Endothelial cell of umbilical vein (primary cell): ENCODE measurements at regions not wholly inside any gene's neighbourhood (a gene's known extent, or its start where the extent isn't known, plus 50 kb on each side); places are given as distances from the start of the nearest gene placed in this dataset.

ENCODE experiments used
- BruUV-seq: library from RNA; stranded (reverse); fragments of 400-500 nt; replicated peaks from 2 replicates; lab custom pipeline; 2021; lab: Mats Ljungman, UMichigan
- CTCF ChIA-PET: fragments of 300-600, 350-600 bp; sonication (Branson Sonifier 250); formaldehyde crosslinking; loops from one replicate; lab custom pipeline; 2021; ENCODE audit warnings: antibody characterized with exemption, inconsistent platforms; lab: Charles Lee
- POLR2A ChIA-PET: fragments of 300-600, 350-600 bp; sonication (Branson Sonifier 250); formaldehyde crosslinking; loops from one replicate; lab custom pipeline; 2021; ENCODE audit warnings: antibody characterized with exemption, inconsistent platforms; lab: Charles Lee
- DNase-seq: peaks from one replicate; pipeline ENCODE4 v3.0.0-alpha.2; 2011; ENCODE audit warnings: low read depth, low spot score
- FAIRE-seq: peaks from 2 replicates; lab custom pipeline; 2011; peaks lifted over from hg19 to GRCh38; lab: Jason Lieb, UNC
- H2AFZ ChIP-seq: 2 replicates; pipeline ENCODE4 v1.6.0; 2012; ENCODE audit warnings: low read depth, low read length, control low read depth, inconsistent platforms
- H3K27ac ChIP-seq: 2 replicates; pipeline ENCODE4 v1.5.1; 2011; ENCODE audit warnings: low read depth, mild to moderate bottlenecking, control low read depth, low read length, moderate library complexity; ENCODE audit not compliant: insufficient read depth
- H3K27me3 ChIP-seq, 2 experiments: 2 replicates each; pipeline versions ENCODE4 v1.6.0 to v1.6.1; 2011; ENCODE audit warnings: low read length in 2 of 2, mixed read lengths in 1 of 2; ENCODE audit not compliant: control insufficient read depth in 2 of 2, insufficient read depth in 2 of 2
- H3K36me3 ChIP-seq, 2 experiments: 2 replicates in 1 of 2; 3 replicates in 1 of 2; pipeline ENCODE4 v1.5.1; 2011; ENCODE audit warnings: low read length in 2 of 2, mild to moderate bottlenecking in 1 of 2, moderate library complexity in 1 of 2; ENCODE audit not compliant: control insufficient read depth in 2 of 2, insufficient read depth in 2 of 2; ENCODE audit errors: extremely low read depth in 1 of 2
- H3K4me1 ChIP-seq: 3 replicates; pipeline ENCODE4 v1.5.1; 2011; ENCODE audit warnings: mild to moderate bottlenecking, low read length; ENCODE audit not compliant: control insufficient read depth, insufficient read depth; ENCODE audit errors: extremely low read depth
- H3K4me2 ChIP-seq: 2 replicates; pipeline ENCODE4 v1.6.1; 2011; ENCODE audit warnings: low read length, control low read depth, mixed read lengths; ENCODE audit not compliant: insufficient read depth
- H3K4me3 ChIP-seq, 3 experiments: fragments of 200-600 bp in 1 of 3; sonication (generic), shearing (Covaris generic) in 1 of 3; replicated peaks in 1 of 3; 2 replicates each; pipeline ENCODE4 v1.5.1; 2011 to 2016; ENCODE audit warnings: control low read depth in 3 of 3, low read length in 3 of 3, mild to moderate bottlenecking in 2 of 3, inconsistent platforms in 1 of 3, low read depth in 1 of 3, moderate library complexity in 1 of 3; ENCODE audit not compliant: insufficient read depth in 1 of 3
- H3K79me2 ChIP-seq: 2 replicates; pipeline ENCODE4 v1.6.0; 2012; ENCODE audit warnings: low read length, inconsistent platforms; ENCODE audit not compliant: control insufficient read depth, insufficient read depth
- H3K9ac ChIP-seq: replicated peaks from 2 replicates; pipeline ENCODE3; 2011; ENCODE audit warnings: low read length, control low read depth; ENCODE audit not compliant: insufficient read depth; ENCODE audit errors: extremely low read depth
- H3K9me1 ChIP-seq: replicated peaks from 3 replicates; pipeline ENCODE4 v1.6.0; 2011; ENCODE audit warnings: mild to moderate bottlenecking, low read length; ENCODE audit not compliant: control insufficient read depth, insufficient read depth; ENCODE audit errors: extremely low read depth
- H3K9me3 ChIP-seq: replicated peaks from 2 replicates; pipeline ENCODE4 v1.5.1; 2012; ENCODE audit warnings: low read length, inconsistent platforms; ENCODE audit not compliant: control insufficient read depth, insufficient read depth
- H4K20me1 ChIP-seq: replicated peaks from 2 replicates; pipeline ENCODE3; 2011; ENCODE audit warnings: mild to moderate bottlenecking, low read length; ENCODE audit not compliant: control insufficient read depth, insufficient read depth; ENCODE audit errors: extremely low read depth
- GATA2 ChIP-seq: IDR thresholded peaks from 2 replicates; pipeline ENCODE4 v1.7.0; 2011; ENCODE audit warnings: low read depth, mild to moderate bottlenecking, moderate library complexity, mixed read lengths, low read length; ENCODE audit not compliant: insufficient read length, insufficient read depth
- MAX ChIP-seq: IDR thresholded peaks from 2 replicates; pipeline ENCODE4 v1.6.1; 2011; ENCODE audit not compliant: insufficient read depth, insufficient read length
- MYC ChIP-seq: IDR thresholded peaks from one replicate; pipeline ENCODE4 v1.6.1; 2011; ENCODE audit warnings: mild to moderate bottlenecking, low read depth, low read length
- POLR2AphosphoS5 ChIP-seq: IDR thresholded peaks from 2 replicates; pipeline ENCODE4 v1.6.1; 2012; ENCODE audit warnings: low read depth, mild to moderate bottlenecking, control low read depth, low read length, moderate library complexity; ENCODE audit not compliant: insufficient read depth
- dilution Hi-C: fragments of 300-500 bp; cut with MboI; formaldehyde crosslinking; loops from one replicate; pipeline ENCODE4 v1.15.0; 2019; ENCODE audit warnings: low sequenced_read_pairs; ENCODE audit not compliant: extremely low pct_ligation_motif_present
- intact Hi-C: fragments of 100-400 bp; cut with micrococcal nuclease; formaldehyde crosslinking; loops from one replicate; pipeline ENCODE4 v1.10.0; 2022

GRCh38 chr10:61314273-61314672 lies 138.9 kb downstream of the TMEM26 start:
- intact Hi-C loops: no loop called here
- Histone ChIP-seq H3K9me1 (no peaks in the 10 kb centered on the region), H3K79me2 (no peaks in the 10 kb centered on the region), H3K27ac (no peak overlapping the region), H3K4me2 (no peak overlapping the region), H3K9ac (no peak overlapping the region), H3K4me3 (no peak overlapping the region), H4K20me1 (no peaks in the 10 kb centered on the region), H3K27me3 (no peaks in the 10 kb centered on the region), H3K9me3 (no peaks in the 10 kb centered on the region), H2AFZ (no peak overlapping the region), H3K36me3 (no peaks in the 10 kb centered on the region), H3K4me1 (no peaks in the 10 kb centered on the region)
- ChIA-PET POLR2A (no interaction called here), CTCF (interaction anchor here (1.6 kb wide), 1 partner anchor 9 kb away, joined by 4 read pairs; no protein-coding TSS in a partner anchor)
- FAIRE-seq (no peak), DNase-seq (no peak)
- dilution Hi-C loops: no loop called here
- no peak for TF ChIP-seq POLR2AphosphoS5
- TF ChIP-seq MAX: no peak
- TF ChIP-seq MYC: no peak
- TF ChIP-seq GATA2: no peak
- BruUV-seq: no TSS peak

- H3K4me2 ChIP-seq: no peak overlapping the region
- H3K9me3 ChIP-seq: no peaks in the 10 kb centered on the region
- no peak overlapping the region for H3K27ac ChIP-seq
- dilution Hi-C loops: no loop called here
- H3K4me1 ChIP-seq: no peaks in the 10 kb centered on the region
- no peak overlapping the region for H3K4me3 ChIP-seq
- H3K27me3 ChIP-seq: no peaks in the 10 kb centered on the region
- DNase-seq: peak; percentile 2
- H3K79me2 ChIP-seq: no peaks in the 10 kb centered on the region
- ChIA-PET POLR2A (no interaction called here), CTCF (interaction anchor here (1.6 kb wide), 1 partner anchor 10 kb away, joined by 4 read pairs; no protein-coding TSS in a partner anchor)
- no TSS peak for BruUV-seq
- H3K36me3 ChIP-seq: no peaks in the 10 kb centered on the region
- H3K9ac ChIP-seq: no peak overlapping the region
- intact Hi-C loops: no loop called here
- no peaks in the 10 kb centered on the region for H3K9me1 ChIP-seq
- no peak overlapping the region for H2AFZ ChIP-seq
- no peak for FAIRE-seq
- TF ChIP-seq MAX: no peak
- no peaks in the 10 kb centered on the region for H4K20me1 ChIP-seq
Observed at GRCh38 chr10:61313460-61313859, 139.7 kb downstream of the TMEM26 start.
